Transverse colon (tissue), 4 donors: ENCODE measurements at regions not wholly inside any gene's neighbourhood (a gene's known extent, or its start where the extent isn't known, plus 50 kb on each side); places are given as distances from the start of the nearest gene placed in this dataset.

Source experiments
- DNase-seq: peaks from one replicate; pipeline ENCODE4 v3.0.0-alpha.2; 2019
- H3K27ac ChIP-seq, 4 donors: fragments of 200-600 bp; sonication (generic); 2 replicates each; pipeline ENCODE4 v1.5.1; 2016 to 2018; ENCODE audit warnings: inconsistent platforms in 4 of 4
- H3K27me3 ChIP-seq: fragments of 200-600 bp; sonication (generic); 2 replicates; pipeline ENCODE4 v1.5.1; 2017; ENCODE audit warnings: inconsistent platforms
- H3K36me3 ChIP-seq, 4 donors: fragments of 200-600 bp; sonication (generic); 2 replicates each; pipeline ENCODE4 v1.5.1; 2017 to 2019; ENCODE audit warnings: inconsistent platforms in 4 of 4
- H3K4me1 ChIP-seq, 4 donors: fragments of 200-600 bp; sonication (generic); 2 replicates each; pipeline ENCODE4 v1.5.1; 2017 to 2020; ENCODE audit warnings: inconsistent platforms in 4 of 4
- H3K4me3 ChIP-seq, 4 donors: fragments of 200-600 bp; sonication (generic); 1 replicate in 1 of 4; 2 replicates in 3 of 4; pipeline versions ENCODE4 v1.5.1 to v1.6.1; 2017 to 2019; ENCODE audit warnings: inconsistent platforms in 4 of 4
- H3K9me3 ChIP-seq, 2 donors: fragments of 200-600 bp; sonication (generic); 2 replicates each; pipeline ENCODE4 v1.5.1; 2017 to 2019; ENCODE audit warnings: inconsistent platforms in 2 of 2
- EP300 ChIP-seq: sonication (generic); formaldehyde crosslinking; IDR thresholded peaks from one replicate; pipeline ENCODE4 v1.6.1; 2017; ENCODE audit warnings: antibody characterized with exemption, low read depth
- POLR2A ChIP-seq: fragments of 450-650 bp; IDR thresholded peaks from one replicate; pipeline ENCODE4 v1.6.1; 2016; ENCODE audit warnings: antibody characterized with exemption, mild to moderate bottlenecking, moderate library complexity
- POLR2AphosphoS5 ChIP-seq, 3 donors: sonication (generic); formaldehyde crosslinking; IDR thresholded peaks; one replicate each; pipeline ENCODE4 v1.6.1; 2016; ENCODE audit warnings: antibody characterized with exemption in 3 of 3
- WGBS, 2 donors: methylation state at CpG; one replicate each; pipeline ENCODE4 v1.1.5; 2018; ENCODE audit warnings: low coverage in 1 of 2; 5-methylcytosine and 5-hydroxymethylcytosine counted together
- in situ Hi-C, 4 donors: fragments of 200-750 bp; cut with MboI; loops; one replicate each; pipeline versions ENCODE4 v1.15.0 to v1.15.1; 2017; ENCODE audit warnings: low sequenced_read_pairs in 3 of 4, low pct_ligation_motif_present in 1 of 4, low pct_unique_long_range_greater_than_20kb in 1 of 4
- intact Hi-C: fragments of 100-400 bp; cut with DNase I; formaldehyde crosslinking; loops from one replicate; pipeline ENCODE4 v1.15.1; 2023; ENCODE audit warnings: low total_unique reads
- TF ChIP-seq, protein P1 (sequence below), 5 experiments: fragments of 200-600 bp in 3 of 5; fragments of 450-650 bp in 2 of 5; sonication (generic) in 3 of 5; IDR thresholded peaks; 1 replicate in 2 of 5; 2 replicates in 3 of 5; pipeline ENCODE4 v1.5.1; 2016 to 2017; ENCODE audit warnings: antibody characterized with exemption in 5 of 5, inconsistent platforms in 3 of 5, mild to moderate bottlenecking in 2 of 5, moderate library complexity in 1 of 5

DNA sequence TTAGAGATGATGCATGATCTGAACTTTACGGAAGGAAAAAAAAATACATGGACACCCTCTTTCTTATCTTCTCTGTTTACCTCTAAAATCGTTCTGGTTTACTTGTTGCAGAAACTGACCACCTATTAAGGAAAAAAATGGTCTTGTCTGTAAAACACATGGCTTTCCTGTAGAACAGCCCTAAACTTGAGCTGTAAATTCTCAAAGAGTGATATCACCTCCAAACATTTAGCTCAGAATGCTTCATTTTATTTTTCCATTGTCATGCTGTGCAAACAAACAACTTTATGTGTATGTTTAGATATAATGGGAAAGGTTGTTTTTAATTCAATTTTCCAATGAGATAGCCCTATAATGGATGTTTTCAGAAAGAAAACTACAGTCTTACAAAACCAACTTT is 237.4 kb upstream of the NR2F2 start:
- no peaks in the 10 kb centered on the region for H3K9me3 ChIP-seq
- no peaks in the 10 kb centered on the region for H3K36me3 ChIP-seq
- WGBS, 2 donors: 45 to 46% methylated on average over 2 of the region's 2 CpGs
- no peak overlapping the region for H3K27ac ChIP-seq
- DNase-seq: no peak
- H3K4me3 ChIP-seq: no peak overlapping the region
- TF ChIP-seq EP300 (no peak), POLR2AphosphoS5 (IDR thresholded peaks at IDR 0.05) (no peak), POLR2A (no peak)
- TF ChIP-seq, protein P1, sequence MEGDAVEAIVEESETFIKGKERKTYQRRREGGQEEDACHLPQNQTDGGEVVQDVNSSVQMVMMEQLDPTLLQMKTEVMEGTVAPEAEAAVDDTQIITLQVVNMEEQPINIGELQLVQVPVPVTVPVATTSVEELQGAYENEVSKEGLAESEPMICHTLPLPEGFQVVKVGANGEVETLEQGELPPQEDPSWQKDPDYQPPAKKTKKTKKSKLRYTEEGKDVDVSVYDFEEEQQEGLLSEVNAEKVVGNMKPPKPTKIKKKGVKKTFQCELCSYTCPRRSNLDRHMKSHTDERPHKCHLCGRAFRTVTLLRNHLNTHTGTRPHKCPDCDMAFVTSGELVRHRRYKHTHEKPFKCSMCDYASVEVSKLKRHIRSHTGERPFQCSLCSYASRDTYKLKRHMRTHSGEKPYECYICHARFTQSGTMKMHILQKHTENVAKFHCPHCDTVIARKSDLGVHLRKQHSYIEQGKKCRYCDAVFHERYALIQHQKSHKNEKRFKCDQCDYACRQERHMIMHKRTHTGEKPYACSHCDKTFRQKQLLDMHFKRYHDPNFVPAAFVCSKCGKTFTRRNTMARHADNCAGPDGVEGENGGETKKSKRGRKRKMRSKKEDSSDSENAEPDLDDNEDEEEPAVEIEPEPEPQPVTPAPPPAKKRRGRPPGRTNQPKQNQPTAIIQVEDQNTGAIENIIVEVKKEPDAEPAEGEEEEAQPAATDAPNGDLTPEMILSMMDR (IDR thresholded peaks at IDR 0.05): no peak
- intact Hi-C loops: no loop called here
- in situ Hi-C loops: no loop called here
- H3K27me3 ChIP-seq: no peaks in the 10 kb centered on the region
- H3K4me1 ChIP-seq: peaks cover 0 to 6% (median 0%) of the 10 kb centered on the region in 4 donors

DNA sequence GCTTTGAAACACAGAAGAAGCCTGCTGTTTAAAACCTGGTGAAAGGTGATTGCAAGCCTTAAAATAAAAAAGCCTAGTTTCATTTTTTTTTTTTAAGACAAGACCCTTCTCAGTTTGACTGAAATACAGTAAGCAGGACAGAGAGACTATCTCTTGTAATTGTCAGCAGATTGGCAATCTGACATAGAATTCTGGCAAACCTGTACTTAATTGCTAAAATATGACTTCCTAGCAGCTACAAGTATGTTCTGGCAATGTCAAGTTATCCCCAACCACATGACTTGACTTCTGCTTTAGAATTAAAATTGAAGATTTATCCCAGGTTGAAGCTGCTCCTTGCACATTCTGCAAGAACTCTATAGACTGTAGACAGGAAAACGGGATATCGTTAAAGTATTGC is 232.8 kb upstream of the NR2F2 start:
- 82% methylated on average over 2 of the region's 2 CpGs; no CpG with 5 or more reads in 1 of the 2 donors for WGBS, 2 donors
- DNase-seq: no peak
- H3K36me3 ChIP-seq: no peaks in the 10 kb centered on the region
- H3K9me3 ChIP-seq: no peaks in the 10 kb centered on the region
- intact Hi-C loops (no loop called here), in situ Hi-C loops (no loop called here)
- H3K4me1 ChIP-seq: no peaks in the 10 kb centered on the region
- no peak overlapping the region for H3K4me3 ChIP-seq
- no peak overlapping the region for H3K27ac ChIP-seq
- H3K27me3 ChIP-seq: no peaks in the 10 kb centered on the region
- no peak for TF ChIP-seq EP300
- TF ChIP-seq, protein P1 (IDR thresholded peaks at IDR 0.05): no peak
- no peak for TF ChIP-seq POLR2AphosphoS5 (IDR thresholded peaks at IDR 0.05)
- TF ChIP-seq POLR2A: no peak

DNA sequence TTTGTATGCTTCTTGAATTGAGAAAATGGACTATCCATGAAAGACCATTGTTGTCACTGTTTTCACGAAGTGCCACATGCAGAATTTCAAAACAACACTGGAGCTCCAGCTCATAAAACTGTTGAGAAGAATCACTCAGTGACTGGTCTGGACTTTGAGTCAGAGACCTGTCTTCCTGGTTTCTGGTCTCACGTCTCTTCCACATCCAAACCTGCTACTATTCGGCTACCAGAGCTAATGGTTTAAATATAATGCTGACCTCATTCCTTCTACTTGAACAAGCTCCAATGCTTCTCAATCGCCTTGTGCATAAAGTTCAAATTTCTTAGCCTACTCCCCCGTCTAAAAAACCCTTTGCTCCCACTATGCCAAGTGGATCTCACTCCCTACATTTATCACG is 227.9 kb upstream of the NR2F2 start:
- H3K9me3 ChIP-seq: no peaks in the 10 kb centered on the region
- 56 to 72% methylated on average over 6 of the region's 6 CpGs for WGBS, 2 donors
- TF ChIP-seq POLR2AphosphoS5 (IDR thresholded peaks at IDR 0.05) (no peak), POLR2A (no peak), EP300 (no peak)
- TF ChIP-seq, protein P1 (IDR thresholded peaks at IDR 0.05): no peak
- no peak overlapping the region for H3K4me3 ChIP-seq
- H3K27ac ChIP-seq: no peak overlapping the region
- H3K36me3 ChIP-seq: no peaks in the 10 kb centered on the region
- in situ Hi-C loops: no loop called here
- H3K27me3 ChIP-seq: no peaks in the 10 kb centered on the region
- no peak for DNase-seq
- intact Hi-C loops: no loop called here
- H3K4me1 ChIP-seq: no peaks in the 10 kb centered on the region

DNA sequence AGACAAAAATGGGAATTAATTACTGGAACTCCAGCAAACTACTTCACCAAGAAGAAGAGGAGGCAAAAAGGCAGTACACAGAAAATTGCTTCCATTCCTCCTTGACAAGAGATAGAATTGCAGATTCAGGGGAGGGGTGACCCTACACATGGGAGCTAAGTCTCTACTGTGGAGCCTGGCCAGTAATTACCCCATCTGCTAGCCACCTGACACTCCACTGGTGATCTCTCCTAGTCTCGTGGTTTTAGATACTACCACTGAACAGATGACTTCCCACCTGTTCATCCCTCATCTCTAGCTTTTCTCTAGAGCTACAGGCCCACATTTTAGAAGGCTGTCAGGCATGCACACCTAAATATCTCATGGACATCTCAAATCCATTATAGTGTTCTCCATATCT is 224.3 kb upstream of the NR2F2 start:
- intact Hi-C loops: no loop called here
- no peak for DNase-seq
- no peaks in the 10 kb centered on the region for H3K9me3 ChIP-seq
- H3K27ac ChIP-seq: no peak overlapping the region
- H3K36me3 ChIP-seq: no peaks in the 10 kb centered on the region
- no peak overlapping the region for H3K4me3 ChIP-seq
- WGBS, 2 donors: 62 to 67% methylated on average over 1 of the region's 1 CpG
- H3K27me3 ChIP-seq: no peaks in the 10 kb centered on the region
- H3K4me1 ChIP-seq: no peaks in the 10 kb centered on the region
- in situ Hi-C loops: no loop called here
- TF ChIP-seq, protein P1 (IDR thresholded peaks at IDR 0.05): no peak
- TF ChIP-seq POLR2A: no peak
- no peak for TF ChIP-seq POLR2AphosphoS5 (IDR thresholded peaks at IDR 0.05)
- no peak for TF ChIP-seq EP300
